ENCODE measurements at regions not wholly inside any gene's neighbourhood (a gene's known extent, or its start where the extent isn't known, plus 50 kb on each side); places are given as distances from the start of the nearest gene placed in this dataset.
"Not testable (repeated sequence)": the region's sequence is repeated elsewhere in the genome, so short reads cannot be mapped to it uniquely, and the experiment has no call there.

- intact Hi-C loops (cut with DNase I) = no loop called here
- DNase-seq (ENCODE audit: missing footprints) = no peak
- no peak for ATAC-seq
Observed at GRCh38 chr6:121711472-121711871, 276.0 kb downstream of the GJA1 start.

GRCh38 chr6:121717686-121718085, 282.2 kb downstream of the GJA1 start:
- ATAC-seq (no peak), DNase-seq (ENCODE audit: missing footprints) (no peak)
- intact Hi-C loops (cut with DNase I) = loop anchor here (5.0 kb wide), 1 partner anchor 50 kb away; no protein-coding TSS in a partner anchor

GRCh38 chr6:121720867-121721266, 285.4 kb downstream of the GJA1 start:
- ATAC-seq; DNase-seq (ENCODE audit: missing footprints); intact Hi-C loops (cut with DNase I): not testable (repeated sequence)

- ATAC-seq = no peak
- intact Hi-C loops (cut with DNase I) = no loop called here
- no peak for DNase-seq (ENCODE audit: missing footprints)
Observed at GRCh38 chr6:121723623-121724022, 288.2 kb downstream of the GJA1 start.

GRCh38 chr6:121724576-121724975, 289.1 kb downstream of the GJA1 start:
- intact Hi-C loops (cut with DNase I) = no loop called here
- DNase-seq (ENCODE audit: missing footprints) = no peak
- no peak for ATAC-seq

GRCh38 chr6:121726596-121726995, 291.1 kb downstream of the GJA1 start:
- no peak for DNase-seq (ENCODE audit: missing footprints)
- no peak for ATAC-seq
- intact Hi-C loops (cut with DNase I) = no loop called here

- ATAC-seq (no peak), DNase-seq (ENCODE audit: missing footprints) (no peak)
- intact Hi-C loops (cut with DNase I) = no loop called here
Observed at GRCh38 chr6:121730616-121731015, 295.2 kb downstream of the GJA1 start.

- intact Hi-C loops (cut with DNase I) = no loop called here
- no peak for DNase-seq (ENCODE audit: missing footprints)
- ATAC-seq = no peak
Observed at GRCh38 chr6:121731381-121731780, 295.9 kb downstream of the GJA1 start.

GRCh38 chr6:121732641-121733040, 297.2 kb downstream of the GJA1 start:
- intact Hi-C loops (cut with DNase I) = no loop called here
- DNase-seq (ENCODE audit: missing footprints) = no peak
- ATAC-seq = no peak

- DNase-seq (ENCODE audit: missing footprints) (no peak), ATAC-seq (no peak)
- intact Hi-C loops (cut with DNase I) = no loop called here
Observed at GRCh38 chr6:121733234-121733633, 297.8 kb downstream of the GJA1 start.

GRCh38 chr6:121740188-121740587, 304.7 kb downstream of the GJA1 start:
- intact Hi-C loops (cut with DNase I); ATAC-seq; DNase-seq (ENCODE audit: missing footprints): not testable (repeated sequence)

GRCh38 chr6:121743691-121744090, 308.2 kb downstream of the GJA1 start:
- DNase-seq (ENCODE audit: missing footprints) (no peak), ATAC-seq (no peak)
- intact Hi-C loops (cut with DNase I) = no loop called here

- intact Hi-C loops (cut with DNase I) = no loop called here
- ATAC-seq = no peak
- DNase-seq (ENCODE audit: missing footprints) = no peak
Observed at GRCh38 chr6:121748376-121748775, 312.9 kb downstream of the GJA1 start.

GRCh38 chr6:121748850-121749249, 313.4 kb downstream of the GJA1 start:
- ATAC-seq = no peak
- intact Hi-C loops (cut with DNase I) = no loop called here

GRCh38 chr6:121755485-121755884, 320.0 kb downstream of the GJA1 start:
- ATAC-seq = no peak
- intact Hi-C loops (cut with DNase I) = no loop called here
- DNase-seq (ENCODE audit: missing footprints) = no peak

More at GRCh38 chr6:121748850-121749249, 313.4 kb downstream of the GJA1 start:
- no peak for DNase-seq (ENCODE audit: missing footprints)

GRCh38 chr6:121756666-121757065, 321.2 kb downstream of the GJA1 start:
- no peak for DNase-seq (ENCODE audit: missing footprints)
- intact Hi-C loops (cut with DNase I) = no loop called here
- ATAC-seq = no peak

GRCh38 chr6:121759370-121759769, 323.9 kb downstream of the GJA1 start:
- no peak for DNase-seq (ENCODE audit: missing footprints)
- ATAC-seq = no peak
- intact Hi-C loops (cut with DNase I) = no loop called here

GRCh38 chr6:121760191-121760590, 324.7 kb downstream of the GJA1 start:
- ATAC-seq (no peak), DNase-seq (ENCODE audit: missing footprints) (no peak)
- intact Hi-C loops (cut with DNase I) = no loop called here

- ATAC-seq (no peak), DNase-seq (ENCODE audit: missing footprints) (no peak)
- intact Hi-C loops (cut with DNase I) = no loop called here
Observed at GRCh38 chr6:121760745-121761144, 325.3 kb downstream of the GJA1 start.

GRCh38 chr6:121764493-121764892, 329.0 kb downstream of the GJA1 start:
- no peak for DNase-seq (ENCODE audit: missing footprints)
- intact Hi-C loops (cut with DNase I) = no loop called here
- ATAC-seq = no peak

- ATAC-seq = no peak
- DNase-seq (ENCODE audit: missing footprints) = no peak
- intact Hi-C loops (cut with DNase I) = no loop called here
Observed at GRCh38 chr6:121765060-121765459, 329.6 kb downstream of the GJA1 start.

GRCh38 chr6:121767211-121767610, 331.8 kb downstream of the GJA1 start:
- intact Hi-C loops (cut with DNase I) = no loop called here
- no peak for DNase-seq (ENCODE audit: missing footprints)
- no peak for ATAC-seq
